Inflammatory macrophage (primary cell): ENCODE measurements at regions not wholly inside any gene's neighbourhood (a gene's known extent, or its start where the extent isn't known, plus 50 kb on each side); places are given as distances from the start of the nearest gene placed in this dataset.

ENCODE experiments used
- DNase-seq, 2 donors: peaks; one replicate each; pipeline ENCODE4 v3.0.0-alpha.2; 2020 to 2022

DNA sequence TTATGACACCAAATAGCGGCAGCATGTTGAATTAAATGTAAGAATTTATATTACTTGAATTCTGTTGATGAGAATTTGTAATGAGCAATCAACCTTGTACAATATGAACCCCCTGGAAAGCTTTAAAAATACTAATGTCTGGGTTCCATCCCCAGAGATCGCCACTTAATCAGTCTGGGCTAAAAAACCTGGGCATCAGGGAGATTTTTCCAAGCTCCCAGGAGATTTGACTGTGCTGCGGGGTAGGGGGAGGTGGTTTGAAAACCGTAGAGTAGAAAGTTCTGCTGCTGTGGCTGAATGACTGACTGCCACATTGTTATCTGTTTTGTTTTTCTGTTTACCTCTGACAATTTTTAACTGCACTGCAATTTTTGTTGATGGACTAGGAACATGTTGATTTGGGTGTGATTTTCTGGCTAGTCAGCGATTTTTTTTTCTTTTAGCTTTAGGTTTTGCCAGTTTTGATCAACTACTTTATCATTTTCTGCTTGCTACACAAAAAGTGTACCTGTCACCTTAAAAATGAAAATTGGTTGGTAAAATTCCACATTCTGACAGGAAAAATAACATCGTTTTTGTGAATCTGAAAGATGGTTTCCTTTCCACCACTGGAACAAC is 79.3 kb downstream of the PCTP start:
- no peak for DNase-seq

DNA sequence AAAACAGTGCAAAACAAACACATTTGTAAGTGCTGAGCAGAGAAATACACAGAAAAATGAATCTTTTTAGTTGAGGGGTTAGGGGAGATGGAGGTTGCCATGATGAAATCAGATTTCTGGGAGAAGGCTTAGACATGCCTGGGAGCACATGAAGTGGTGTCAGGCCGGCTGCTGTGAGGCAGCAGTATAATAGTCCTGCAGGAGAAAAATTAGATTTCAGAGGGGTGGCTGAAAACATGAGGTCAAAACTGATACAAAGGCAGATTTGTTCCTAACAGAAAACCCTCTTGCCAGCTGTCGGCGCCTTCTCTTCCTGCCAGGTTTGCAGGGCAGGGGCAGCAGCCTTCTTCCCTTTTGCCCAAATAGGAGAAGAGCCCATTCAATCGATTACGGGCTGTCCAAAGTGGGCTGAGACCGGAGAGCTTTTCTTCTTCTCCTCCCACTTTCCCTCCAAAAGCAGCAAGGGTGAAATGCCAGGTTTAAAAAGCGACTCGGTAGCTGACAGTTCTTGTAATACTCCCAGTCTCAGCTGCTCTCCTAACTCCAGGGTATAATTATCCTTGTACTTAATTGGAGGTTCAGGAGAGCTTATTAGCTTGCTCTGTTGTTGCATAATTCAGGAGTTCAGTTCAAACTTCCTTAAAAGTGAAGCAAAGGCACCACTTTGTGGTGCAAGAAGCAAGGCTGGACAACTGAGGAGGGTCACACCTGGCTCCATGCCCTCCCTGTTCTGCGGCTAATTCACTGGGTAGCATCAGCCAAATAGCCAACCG is 80.0 kb downstream of the PCTP start:
- DNase-seq = peak; percentile 6 to 7

DNA sequence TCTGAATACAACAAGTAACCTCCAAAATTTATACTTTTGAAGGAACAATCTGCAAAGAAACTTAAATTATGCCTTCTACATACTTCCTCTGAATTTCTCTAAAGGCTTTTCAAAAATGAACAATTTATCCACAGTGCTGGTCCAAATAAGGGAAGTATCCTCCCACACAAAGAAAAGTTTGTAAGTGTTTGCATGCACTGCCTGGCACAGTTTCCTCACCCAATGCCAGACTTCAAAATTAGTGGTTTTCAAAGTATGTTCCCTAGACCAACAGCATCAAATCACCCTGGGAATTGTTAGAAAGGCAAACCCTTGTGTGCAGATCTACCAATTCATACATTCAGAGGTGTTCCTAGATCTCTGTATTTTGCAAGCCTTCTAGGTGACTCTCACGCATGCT is 82.5 kb downstream of the PCTP start:
- peak; percentile 75 to 82 for DNase-seq

DNA sequence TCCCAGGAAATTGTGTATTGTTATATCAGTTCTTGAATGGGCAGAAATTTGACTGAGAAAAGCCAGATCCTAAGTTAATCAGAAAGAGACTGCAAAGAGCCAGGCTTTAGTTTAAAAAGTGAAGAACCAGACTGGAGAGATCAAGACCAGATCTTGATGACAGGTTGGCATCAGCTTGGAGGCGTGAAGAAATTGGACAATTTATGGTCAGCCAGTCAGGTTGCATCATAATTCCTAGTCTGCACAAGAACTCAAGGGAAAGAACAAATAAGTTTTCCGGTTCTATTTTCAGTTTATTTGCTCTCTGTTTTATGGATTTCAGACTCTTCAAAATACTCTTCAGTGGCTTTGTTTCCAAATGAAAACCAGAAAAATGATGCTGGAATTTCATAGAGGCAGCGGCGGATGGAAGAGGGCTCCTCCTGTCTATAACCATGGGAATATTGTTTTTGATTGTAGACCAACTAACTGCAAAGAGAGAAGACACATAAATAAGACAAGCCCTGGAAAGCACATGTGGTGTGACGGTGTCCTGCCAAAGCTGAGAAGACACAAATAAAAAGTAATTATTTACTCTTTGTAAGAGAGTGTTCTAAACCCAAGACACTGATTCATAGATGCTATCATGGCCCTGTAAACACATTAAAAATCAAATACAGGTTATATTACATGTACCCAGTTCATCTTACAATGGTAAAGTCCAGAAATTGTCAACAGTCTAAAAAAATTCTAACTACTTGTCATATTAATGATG is 91.7 kb downstream of the PCTP start:
- no peak for DNase-seq

DNA sequence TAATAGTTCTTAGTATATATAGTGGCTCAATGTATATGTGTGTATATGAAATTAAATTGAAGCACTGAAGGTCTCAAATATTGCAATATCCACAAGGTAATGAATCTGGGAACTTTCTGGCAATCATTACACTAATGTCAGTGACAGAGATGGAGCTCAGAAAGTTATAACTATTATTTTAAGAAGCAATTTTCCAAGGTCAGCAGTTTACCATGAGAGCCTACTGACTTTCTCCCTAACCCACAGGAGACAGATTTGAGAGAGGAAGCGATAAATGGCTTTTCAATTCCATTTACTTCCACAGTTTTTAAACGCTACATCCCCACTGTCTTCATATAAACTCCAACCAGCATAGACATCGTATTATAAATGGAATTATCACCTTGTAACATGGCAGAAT is 92.9 kb downstream of the PCTP start:
- no peak for DNase-seq

DNA sequence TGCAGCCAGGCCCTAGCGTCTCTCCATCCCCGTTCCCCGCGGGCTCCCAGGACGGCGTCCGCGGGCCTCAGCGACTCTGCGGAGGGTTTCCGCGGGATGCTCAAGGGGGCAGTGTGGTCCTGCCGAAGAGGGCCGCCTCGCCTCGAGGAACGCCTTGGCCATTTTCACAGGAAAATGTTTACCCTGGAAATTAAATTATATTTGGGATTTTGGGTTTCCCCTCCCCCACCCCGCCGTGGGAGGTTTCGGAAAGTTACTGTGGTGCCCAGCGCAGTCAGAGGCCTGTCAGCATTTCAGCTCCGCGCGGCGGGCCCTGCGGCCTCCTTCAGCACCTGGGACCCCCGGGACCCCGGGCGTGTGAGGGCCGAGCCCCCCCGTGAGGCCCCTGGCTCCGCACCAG is 94.5 kb downstream of the PCTP start:
- DNase-seq = peak in 1 of 2 donors; percentile 34

DNA sequence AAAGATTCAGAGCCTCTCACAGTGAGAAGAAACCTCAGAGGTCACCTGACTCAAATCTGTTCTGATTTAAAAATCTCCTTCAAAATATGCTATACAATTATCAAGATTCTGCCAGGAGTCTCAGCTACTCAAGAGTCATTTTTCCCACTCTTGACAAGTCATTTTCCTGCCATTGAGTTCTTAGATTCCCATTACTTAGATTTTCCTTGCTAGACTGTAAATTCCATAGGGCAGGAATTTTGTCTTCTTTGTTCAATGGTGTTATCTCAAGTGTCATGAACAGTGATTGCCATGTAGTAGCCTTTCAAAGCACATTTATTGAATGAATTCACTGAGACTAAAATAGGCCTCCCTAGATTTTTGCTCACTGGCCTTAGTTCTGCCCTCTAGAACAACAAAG is 95.9 kb downstream of the PCTP start:
- no peak for DNase-seq

DNA sequence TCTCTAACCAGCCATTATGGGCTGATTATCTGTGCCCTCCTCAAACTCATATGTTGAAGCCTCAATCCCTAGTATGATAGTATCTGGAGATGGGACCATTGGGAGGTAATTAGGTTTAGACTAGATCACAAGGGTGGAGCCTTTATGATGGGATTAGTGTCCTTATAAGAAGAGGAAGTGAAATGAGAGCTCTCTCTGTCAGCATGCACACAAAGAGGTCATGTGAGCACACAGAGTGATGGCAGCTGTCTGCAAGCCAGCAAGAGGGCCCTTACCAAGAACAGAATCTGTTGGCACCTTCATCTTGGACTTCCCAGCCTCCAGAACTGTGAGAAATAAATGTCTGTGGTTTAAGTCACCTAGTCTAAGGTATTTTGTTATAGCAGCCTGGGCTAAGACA is 101.9 kb downstream of the PCTP start:
- peak in 1 of 2 donors; percentile 6 for DNase-seq

DNA sequence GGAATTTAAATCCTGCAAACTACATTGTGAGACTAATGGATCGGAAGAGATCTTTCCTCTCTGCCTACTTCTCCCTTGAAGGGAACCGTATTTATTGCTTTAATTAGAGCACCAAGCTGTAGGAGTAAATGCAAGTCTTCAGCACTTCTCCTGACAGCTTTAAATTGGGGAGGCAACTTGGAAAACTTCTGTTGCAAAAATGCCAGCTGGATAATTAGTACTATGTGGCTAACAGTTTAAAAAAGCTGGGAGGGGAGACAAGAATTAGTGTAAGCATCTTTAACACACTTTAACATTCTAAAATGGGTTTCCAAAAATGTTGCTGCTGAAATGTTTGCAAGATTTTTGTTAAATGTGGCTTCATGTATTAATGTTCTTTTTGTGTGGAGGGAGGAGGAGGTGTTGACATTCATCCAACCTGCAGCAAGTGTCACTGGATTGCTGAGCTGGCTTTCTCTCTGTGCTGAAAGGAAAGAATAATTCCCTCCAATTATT is 108.5 kb downstream of the PCTP start:
- DNase-seq = no peak

DNA sequence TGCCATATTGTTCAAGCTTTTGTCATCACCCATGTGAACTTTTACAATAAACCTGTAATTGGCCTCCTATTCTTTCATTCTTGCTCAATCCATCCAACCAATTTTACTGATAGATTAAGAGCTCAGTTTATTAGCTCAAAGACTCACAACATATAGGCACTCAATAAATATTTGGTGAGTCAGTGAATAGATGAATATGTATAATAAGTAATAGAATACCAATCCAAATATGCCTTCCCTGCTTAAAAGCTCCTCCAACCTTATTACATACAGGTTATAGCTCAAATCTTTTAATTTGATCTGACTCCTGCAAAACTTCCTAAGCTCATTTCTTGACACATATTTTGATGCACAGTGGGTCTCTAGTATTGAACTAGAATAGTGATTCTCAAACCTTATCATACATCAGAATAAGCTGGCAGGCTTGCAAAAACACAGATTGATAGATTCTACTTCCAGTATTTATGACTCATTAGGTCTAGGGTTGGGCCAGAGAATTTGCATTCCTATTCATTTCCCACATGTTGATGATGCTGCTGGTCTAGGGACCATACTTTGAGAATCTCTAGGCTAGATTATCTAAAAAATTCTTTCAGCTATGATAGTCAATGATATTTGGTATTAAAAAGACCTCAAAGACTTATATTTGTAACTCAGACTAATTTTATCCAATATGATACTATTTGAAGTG is 114.4 kb downstream of the PCTP start:
- no peak for DNase-seq

DNA sequence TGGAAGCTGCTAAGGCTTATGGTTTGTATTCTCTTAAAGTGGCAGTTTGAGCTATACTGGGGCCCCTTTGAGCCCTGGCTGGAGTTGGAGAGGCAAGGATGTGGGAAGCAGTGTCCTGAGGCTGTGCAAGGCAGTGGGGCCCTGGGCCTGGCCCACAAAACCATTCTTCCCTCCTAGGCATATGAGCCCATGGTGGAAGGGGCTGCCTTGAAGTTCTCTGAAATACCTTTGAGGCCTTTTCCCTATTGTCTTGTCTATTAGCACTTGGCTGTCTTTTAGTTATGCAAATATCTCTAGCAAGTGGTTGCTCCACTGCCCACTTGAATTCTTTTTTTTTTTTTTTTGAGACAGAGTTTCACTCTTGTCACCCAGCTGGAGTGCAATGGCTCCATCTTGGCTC is 119.2 kb downstream of the PCTP start:
- DNase-seq = no peak

DNA sequence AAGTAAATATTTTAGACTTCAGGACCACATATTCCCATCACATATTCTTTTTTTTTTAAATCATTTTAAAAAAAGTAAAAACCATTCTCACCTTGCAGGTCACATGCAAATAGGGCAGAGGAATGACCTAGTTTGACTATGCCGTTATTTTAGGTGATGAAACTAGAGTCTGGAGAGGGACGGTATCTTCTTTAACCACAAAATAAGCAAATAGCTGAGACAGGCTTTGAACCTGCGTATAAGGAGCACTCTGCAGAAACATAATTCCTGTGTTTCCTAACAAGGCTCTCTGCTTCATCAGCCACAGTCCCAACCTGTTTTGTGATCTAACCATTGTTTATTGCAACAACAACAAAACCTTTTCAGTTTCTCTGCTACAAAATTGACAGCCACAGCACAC is 121.5 kb downstream of the PCTP start:
- DNase-seq = no peak

DNA sequence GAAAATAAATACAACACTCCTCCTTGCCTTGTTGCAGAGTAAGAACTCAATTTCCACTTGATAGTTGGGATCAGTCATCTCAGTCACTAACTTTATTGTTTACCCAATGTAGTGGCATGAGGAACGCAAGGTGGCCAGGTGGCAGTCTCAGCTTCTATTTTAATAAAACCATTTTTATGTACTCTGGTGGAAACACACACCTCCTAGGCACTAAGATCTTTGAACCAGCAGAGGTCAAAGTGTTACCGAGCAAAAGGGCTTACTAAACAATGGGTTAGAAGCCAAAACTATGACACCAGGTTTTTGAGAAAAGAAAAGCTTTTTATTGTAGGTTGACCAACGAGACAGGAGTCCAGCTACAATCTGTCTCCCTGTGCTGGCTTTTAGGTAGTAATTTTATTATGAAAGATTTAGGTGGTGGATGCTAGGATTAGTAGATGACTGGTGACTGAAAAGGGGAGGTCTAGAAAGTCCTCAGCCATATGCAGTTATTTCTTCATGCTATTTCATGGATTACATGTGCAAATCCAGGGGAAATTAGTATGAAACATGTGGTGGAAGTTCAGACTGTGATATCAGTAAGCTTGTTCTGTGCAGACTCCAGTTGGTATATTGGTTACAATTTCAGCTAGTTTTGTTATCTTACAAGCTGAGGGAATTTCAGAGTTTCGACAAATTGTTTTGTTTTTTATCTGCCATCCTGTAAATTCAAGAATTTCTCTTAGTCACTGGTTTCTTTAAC is 122.3 kb downstream of the PCTP start:
- DNase-seq = no peak

DNA sequence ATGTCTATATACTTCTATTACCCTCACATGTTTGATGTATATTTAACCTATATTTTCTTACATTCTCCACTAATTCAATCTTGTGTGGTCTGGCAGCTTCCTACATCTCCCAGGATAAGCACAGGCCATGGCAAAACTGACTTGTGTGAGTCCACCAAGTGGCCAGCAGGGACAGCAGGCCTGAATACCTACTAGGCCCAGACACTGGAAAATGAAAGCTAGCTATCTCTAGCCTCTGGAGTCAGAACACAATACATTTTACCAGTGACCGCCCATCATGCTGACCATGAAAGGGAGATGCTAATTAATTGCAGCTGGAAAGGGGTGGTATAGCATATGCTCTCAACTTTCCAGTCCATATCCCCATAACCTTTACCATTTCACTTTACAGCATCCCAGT is 132.3 kb downstream of the PCTP start:
- DNase-seq = no peak

DNA sequence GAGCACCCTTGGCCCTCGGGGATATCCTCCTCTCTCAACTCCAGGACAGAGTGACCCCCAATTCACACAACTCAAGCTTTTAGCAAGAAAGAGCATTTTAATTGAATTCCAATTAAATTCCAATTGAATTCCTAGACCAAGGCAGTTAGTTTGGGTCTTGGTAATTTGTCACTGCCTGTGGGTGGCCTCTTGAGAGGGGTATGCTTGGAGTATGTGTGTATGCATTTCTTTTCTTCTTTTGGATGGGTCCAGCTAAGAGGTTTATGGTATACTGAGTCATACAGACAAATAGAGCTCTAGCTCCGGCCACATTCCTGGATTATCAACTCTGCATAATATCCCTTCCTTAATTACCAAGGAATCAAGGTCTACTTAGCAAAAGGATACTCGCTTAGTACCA is 136.7 kb downstream of the PCTP start:
- no peak for DNase-seq

DNA sequence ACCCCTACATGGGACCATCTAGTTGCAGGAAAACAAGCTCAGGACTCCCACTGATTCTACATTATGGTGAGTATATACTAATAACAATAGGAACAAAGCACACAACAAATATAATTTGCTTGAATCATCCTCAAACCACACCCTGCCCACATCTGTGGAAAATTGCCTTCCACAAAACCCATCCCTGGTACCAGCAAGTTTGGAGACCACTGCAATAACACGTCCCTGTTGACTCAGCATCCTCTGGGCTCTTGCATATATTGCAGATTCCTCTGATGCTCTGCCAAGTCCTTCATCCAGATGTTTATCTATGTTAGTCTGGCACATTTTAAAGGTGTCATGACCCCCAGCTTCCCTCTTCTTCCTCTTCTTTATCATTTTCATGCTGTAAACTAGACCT is 138.4 kb downstream of the PCTP start:
- DNase-seq = no peak

DNA sequence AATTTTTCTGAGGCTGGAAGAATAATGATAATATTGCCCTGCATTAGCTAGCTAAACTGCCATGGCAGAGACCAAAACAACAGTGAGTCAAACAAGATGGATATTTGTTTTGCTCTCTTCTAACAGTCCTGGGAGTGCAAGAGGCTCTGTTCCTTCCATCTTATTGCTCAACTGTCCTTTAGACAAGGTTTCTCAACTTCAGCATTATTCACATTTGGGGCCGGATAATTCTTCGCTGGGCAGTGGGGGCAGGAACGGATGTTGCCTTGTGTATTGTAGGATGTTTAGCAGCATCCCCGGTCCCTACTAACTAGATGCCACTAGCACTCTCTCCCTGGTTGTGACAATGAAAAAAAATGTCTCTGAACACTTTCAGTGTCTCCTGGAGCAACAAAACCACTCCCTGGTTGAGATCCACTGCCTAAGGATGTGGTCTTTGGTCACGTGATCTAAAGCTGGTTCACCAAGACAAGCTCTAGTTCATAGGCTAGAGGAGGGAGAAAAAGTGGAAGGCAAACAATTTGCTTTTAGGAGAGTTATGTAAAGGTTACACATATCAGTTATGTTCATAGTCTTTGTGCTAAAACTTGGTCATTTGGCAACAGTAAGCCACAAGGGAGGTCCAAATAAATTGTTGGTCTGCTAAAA is 144.4 kb downstream of the PCTP start:
- no peak for DNase-seq

DNA sequence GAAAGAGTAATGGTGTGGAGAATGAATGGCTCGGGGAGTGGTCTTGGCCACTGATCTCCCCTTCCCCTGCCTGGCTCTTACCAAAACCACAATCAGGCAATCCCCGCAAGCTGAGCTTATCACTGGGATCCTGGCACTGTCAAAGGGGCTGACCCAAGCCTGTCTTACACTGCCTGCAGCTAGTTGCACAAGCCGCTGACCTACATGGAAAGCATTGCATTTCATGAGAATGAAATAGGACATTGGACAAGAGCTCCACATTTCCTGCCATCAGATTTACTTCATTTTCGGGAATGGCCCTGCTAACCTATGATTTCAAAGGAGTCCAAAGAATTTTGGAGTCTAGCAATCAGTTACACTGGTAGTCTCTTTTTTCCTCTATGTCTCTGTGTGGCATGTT is 146.4 kb downstream of the PCTP start:
- no peak for DNase-seq

DNA sequence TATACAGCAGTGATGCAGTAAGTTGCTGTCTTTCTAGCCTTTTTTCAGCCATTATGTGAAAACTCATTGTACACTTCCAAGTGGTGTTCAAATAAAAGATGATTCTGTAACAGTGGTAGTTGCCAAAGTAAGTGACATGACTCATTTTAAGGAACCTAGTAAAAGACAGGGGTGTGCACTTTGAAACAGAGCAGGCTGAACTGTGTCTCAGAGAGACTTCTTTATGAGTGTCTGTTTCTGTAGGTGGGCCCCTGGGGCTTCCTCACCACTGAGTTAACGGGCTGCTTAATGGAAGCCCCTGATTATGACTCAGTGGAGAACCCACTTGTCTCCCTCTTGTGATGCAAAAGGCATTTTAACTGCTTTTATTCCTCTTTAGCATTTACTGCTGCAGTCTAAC is 147.3 kb downstream of the PCTP start:
- DNase-seq = peak in 1 of 2 donors; percentile 2

DNA sequence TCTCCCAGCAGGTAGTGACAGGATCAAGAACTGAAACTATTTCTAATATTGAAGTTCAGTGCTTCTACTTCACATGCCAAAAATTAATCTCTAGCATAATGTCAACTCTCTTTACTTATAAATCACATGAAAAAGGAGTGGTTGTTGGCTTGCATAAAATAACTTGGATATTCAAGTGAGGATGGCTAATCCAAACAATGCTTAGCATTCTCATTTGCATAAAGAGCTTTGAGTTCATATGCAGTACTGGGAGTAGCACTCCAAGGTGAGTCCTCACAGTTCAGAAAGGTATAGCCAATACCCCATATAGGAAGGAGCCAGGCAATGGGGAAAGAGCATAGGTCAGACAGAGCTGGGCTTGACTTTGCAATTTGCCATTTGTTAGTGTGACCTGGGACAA is 149.3 kb downstream of the PCTP start:
- DNase-seq = no peak

DNA sequence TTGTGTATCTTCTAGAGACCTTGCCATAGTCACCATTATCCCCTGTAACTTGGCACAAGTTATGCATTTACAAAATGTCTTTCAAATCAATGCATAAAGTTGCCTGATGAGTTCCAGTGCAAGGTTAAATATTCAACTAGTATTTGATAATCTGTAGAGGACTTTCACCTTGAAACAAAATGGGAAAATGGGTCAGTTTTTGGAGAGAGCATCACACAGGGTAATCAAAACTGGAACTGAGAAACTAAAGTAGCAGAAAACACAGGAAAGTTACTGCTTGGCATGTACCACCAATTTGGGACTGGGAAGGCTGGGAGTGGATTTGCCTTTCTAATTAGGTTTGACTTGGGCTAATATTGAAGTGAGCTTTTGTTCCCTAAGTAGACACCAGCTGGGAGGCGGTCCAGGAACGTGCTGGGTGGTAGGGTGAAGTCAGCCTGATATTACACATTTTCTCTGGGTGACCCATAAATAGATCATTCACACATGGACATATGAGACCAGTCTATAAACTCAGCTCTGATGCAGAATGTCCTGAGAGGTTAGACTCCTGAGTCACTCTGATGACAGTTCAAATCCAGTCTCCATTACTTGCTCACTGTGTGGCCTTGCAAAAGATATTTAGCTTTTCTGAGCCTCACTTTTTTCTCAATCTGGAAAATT is 152.3 kb downstream of the PCTP start:
- no peak for DNase-seq
